Fibroblast of mammary gland (primary cell): ENCODE measurements at regions not wholly inside any gene's neighbourhood (a gene's known extent, or its start where the extent isn't known, plus 50 kb on each side); places are given as distances from the start of the nearest gene placed in this dataset.

Experiments used
- DNase-seq: peaks from one replicate; pipeline ENCODE4 v3.0.0-alpha.2; 2010; ENCODE audit warnings: low read depth
- H3K4me3 ChIP-seq: 2 replicates; pipeline ENCODE4 v1.5.1; 2011; ENCODE audit warnings: low read depth, mild to moderate bottlenecking, low read length, moderate library complexity; ENCODE audit not compliant: control insufficient read depth
- CTCF ChIP-seq: conservative IDR thresholded peaks from 2 replicates; pipeline ENCODE4 v1.5.1; 2011; ENCODE audit warnings: low read depth, low read length, inconsistent platforms; ENCODE audit not compliant: control insufficient read depth, insufficient read depth

- no peak overlapping the region for H3K4me3 ChIP-seq
- TF ChIP-seq CTCF: no peak
- DNase-seq: peak; percentile 38
Observed at GRCh38 chr7:24378871-24379616, 95.1 kb downstream of the NPY start.

- peak; percentile 27 for DNase-seq
Observed at GRCh38 chr7:24381894-24382505, 98.0 kb downstream of the NPY start.

GRCh38 chr7:24383055-24383454 lies 99.1 kb downstream of the NPY start:
- H3K4me3 ChIP-seq: no peak overlapping the region
- no peak for DNase-seq
- no peak for TF ChIP-seq CTCF

More at GRCh38 chr7:24381894-24382505, 98.0 kb downstream of the NPY start:
- TF ChIP-seq CTCF: peak; percentile 38
- H3K4me3 ChIP-seq: no peak overlapping the region

DNA sequence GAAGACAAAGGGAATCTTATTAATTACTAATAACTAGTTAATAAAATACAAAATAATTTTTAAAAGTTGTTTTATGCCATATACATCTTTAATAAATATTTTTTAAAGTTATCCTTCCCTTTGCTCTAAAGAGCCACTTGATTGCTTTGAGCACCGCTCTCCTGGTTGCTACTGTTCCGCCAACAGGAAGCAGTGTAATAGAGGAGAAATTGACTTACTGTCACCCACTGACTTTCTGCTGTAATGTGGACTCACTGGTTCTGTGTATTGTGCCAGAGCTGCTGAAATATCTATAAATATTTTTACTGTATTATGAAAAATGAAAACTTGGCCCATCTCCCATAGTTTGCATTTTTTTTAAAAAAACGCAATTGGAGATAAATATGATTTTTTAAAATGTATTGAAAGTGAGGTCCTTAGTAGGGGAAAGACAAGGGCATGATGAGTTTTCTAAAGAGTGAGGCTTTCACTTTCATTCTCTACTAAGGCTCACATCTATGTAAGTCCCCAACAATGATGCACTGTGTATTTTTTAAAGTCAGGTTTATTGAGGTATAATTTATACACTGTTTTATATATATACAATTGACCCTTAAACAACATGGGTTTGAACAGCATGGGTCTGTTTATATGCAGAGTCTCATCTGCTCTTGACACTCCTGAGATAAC lies 100.5 kb downstream of the NPY start:
- TF ChIP-seq CTCF: no peak
- DNase-seq: no peak

GRCh38 chr7:24388212-24388611 lies 104.2 kb downstream of the NPY start:
- H3K4me3 ChIP-seq: no peak overlapping the region
- no peak for DNase-seq
- TF ChIP-seq CTCF: no peak

More for the DNA sequence above, 100.5 kb downstream of the NPY start:
- no peak overlapping the region for H3K4me3 ChIP-seq

GRCh38 chr7:24390376-24391157 lies 106.6 kb downstream of the NPY start:
- no peak for DNase-seq
- TF ChIP-seq CTCF: no peak

More at GRCh38 chr7:24390376-24391157, 106.6 kb downstream of the NPY start:
- H3K4me3 ChIP-seq: no peak overlapping the region
